Mesodermal cell (in vitro differentiated cells): ENCODE measurements at regions not wholly inside any gene's neighbourhood (a gene's known extent, or its start where the extent isn't known, plus 50 kb on each side); places are given as distances from the start of the nearest gene placed in this dataset.

Experiments
- H3K27ac ChIP-seq: 2 replicates; pipeline ENCODE4 v1.7.0; 2013; ENCODE audit warnings: mild to moderate bottlenecking, low read depth, low read length, moderate library complexity; ENCODE audit not compliant: severe bottlenecking
- H3K36me3 ChIP-seq: 2 replicates; pipeline ENCODE4 v1.7.1; 2013; ENCODE audit warnings: mild to moderate bottlenecking, low read length, moderate library complexity; ENCODE audit not compliant: control insufficient read depth, insufficient read depth
- H3K4me1 ChIP-seq: one replicate; pipeline ENCODE4 v1.7.1; 2013; ENCODE audit warnings: mild to moderate bottlenecking, low read length; ENCODE audit not compliant: insufficient read depth, control insufficient read depth, poor library complexity, severe bottlenecking
- H3K4me3 ChIP-seq: 2 replicates; pipeline ENCODE4 v1.7.0; 2013; ENCODE audit warnings: low read length, control low read depth, mild to moderate bottlenecking; ENCODE audit not compliant: insufficient read depth, poor library complexity, severe bottlenecking; ENCODE audit errors: extremely low read depth
- H3K9me3 ChIP-seq: 2 replicates; pipeline ENCODE4 v1.7.1; 2013; ENCODE audit warnings: mild to moderate bottlenecking, low read length, moderate library complexity; ENCODE audit not compliant: control insufficient read depth
- WGBS, 2 experiments: methylation state at CpG; one replicate each; pipeline ENCODE4 v1.1.5; 2013; ENCODE audit warnings: missing lambda C conversion rate in 2 of 2; ENCODE audit not compliant: insufficient coverage in 2 of 2; 5-methylcytosine and 5-hydroxymethylcytosine counted together

DNA sequence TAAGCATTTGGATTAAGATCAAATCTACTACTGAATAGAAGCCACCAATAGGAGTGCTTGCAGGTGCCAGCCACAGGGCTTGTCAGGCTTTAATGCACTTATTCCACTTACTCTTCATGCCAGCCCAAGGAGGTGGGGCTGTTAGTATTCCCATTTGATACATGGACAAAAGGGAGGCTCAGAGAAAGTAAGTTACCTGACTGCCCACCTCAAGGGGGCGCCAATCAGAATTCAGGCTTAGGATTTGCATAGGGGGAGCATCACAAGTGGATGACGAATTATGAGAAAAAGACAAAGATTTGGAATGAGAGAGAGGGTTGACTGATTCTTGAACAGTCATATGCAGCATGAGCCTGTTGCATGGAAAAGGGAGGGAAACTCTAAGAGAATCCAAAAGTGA is 188.4 kb upstream of the TSHZ2 start:
- H3K36me3 ChIP-seq = no peaks in the 10 kb centered on the region
- no peak overlapping the region for H3K27ac ChIP-seq
- WGBS, 2 experiments = 48 to 53% methylated on average over 2 of the region's 2 CpGs
- H3K4me1 ChIP-seq = no peaks in the 10 kb centered on the region
- H3K4me3 ChIP-seq = no peak overlapping the region
- H3K9me3 ChIP-seq = no peaks in the 10 kb centered on the region

DNA sequence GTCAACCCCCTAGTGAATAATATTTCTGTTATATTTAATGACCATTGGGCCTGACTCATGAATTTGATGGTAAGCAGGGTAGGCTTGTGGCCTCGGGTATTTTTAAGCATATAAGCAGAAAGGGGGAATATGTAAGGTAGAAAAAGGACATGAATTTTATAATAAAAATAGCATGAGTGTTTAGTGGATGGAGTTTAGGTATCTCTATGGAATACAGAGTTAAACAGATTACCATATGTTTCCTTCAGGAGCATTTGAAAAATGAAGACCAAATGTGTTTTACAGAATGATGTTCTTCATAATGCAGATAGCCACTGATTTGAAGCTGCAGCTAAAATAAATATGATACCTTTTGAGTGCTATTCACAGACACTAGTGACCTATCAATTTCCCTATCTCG is 191.7 kb upstream of the TSHZ2 start:
- no peak overlapping the region for H3K4me3 ChIP-seq
- no peaks in the 10 kb centered on the region for H3K36me3 ChIP-seq
- WGBS, 2 experiments = 85 to 100% methylated on average over 1 of the region's 2 CpGs
- H3K4me1 ChIP-seq = no peaks in the 10 kb centered on the region
- H3K27ac ChIP-seq = no peak overlapping the region
- H3K9me3 ChIP-seq = no peaks in the 10 kb centered on the region

DNA sequence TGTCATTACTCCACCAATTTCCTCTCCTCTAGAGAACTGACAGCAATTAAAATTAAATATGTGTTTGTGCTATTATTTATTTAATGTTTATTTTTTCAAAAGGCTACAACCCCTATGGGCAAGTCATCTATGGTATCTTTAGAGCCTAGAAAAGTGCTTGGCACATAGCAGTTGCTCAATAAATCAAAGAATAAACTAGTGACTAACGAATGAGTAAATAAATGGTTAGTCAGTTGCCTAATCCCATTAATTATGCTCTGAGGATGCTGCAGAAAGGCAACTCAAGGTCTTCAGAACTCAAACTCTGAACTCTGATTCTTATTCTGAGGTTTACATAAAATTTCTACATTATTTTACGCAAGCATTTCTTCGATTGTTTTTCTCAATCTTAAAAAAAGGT is 193.0 kb upstream of the TSHZ2 start:
- Histone ChIP-seq H3K4me1 (no peaks in the 10 kb centered on the region), H3K27ac (no peak overlapping the region), H3K4me3 (no peak overlapping the region), H3K36me3 (no peaks in the 10 kb centered on the region), H3K9me3 (no peaks in the 10 kb centered on the region)
- WGBS, 2 experiments = no CpG with 5 or more reads among the region's 3 CpGs

DNA sequence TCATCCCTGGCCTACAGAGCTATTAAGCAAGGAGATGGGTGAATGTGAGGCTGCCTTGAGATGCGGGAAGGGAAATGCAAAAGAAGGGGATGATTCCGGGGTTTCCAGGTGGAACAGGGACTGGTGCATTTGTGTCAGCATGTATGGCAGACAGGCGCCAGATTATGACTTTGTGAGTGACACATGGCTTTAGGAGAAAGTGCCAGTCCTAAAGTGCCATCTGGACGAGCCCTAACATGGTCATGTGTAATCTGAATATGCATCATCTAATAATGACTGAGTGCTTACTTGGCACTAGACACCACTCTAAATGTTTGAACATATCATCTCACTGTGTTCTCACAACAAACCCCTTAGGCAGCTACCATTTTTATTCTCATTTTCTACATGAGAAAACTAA is 195.0 kb upstream of the TSHZ2 start:
- H3K4me1 ChIP-seq = no peaks in the 10 kb centered on the region
- no peak overlapping the region for H3K4me3 ChIP-seq
- no peak overlapping the region for H3K27ac ChIP-seq
- H3K36me3 ChIP-seq = no peaks in the 10 kb centered on the region
- no peaks in the 10 kb centered on the region for H3K9me3 ChIP-seq
- WGBS, 2 experiments = 92 to 93% methylated on average over 2 to 3 of the region's 4 CpGs

DNA sequence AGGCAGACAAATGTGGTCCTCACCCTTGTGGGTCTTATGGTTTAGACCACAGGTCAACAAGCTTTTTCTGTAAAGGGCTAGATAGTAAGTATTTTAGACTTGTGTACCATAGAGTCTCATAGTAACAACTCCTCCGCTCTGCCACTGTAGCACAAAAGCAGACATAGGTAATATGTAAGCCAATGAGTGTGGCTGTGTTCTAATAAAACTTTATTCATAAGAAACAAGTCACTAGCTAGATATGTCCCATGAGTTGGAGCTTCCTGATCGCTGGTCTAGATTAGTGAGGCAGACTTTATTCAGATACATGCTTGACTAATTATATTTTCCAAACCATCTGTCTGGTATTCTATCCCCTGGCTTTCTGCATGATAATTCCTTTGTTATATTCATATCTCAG is 196.4 kb upstream of the TSHZ2 start:
- H3K4me1 ChIP-seq = no peaks in the 10 kb centered on the region
- H3K36me3 ChIP-seq = no peaks in the 10 kb centered on the region
- WGBS, 2 experiments = no CpG with 5 or more reads among the region's 2 CpGs
- no peaks in the 10 kb centered on the region for H3K9me3 ChIP-seq
- no peak overlapping the region for H3K27ac ChIP-seq
- H3K4me3 ChIP-seq = no peak overlapping the region

DNA sequence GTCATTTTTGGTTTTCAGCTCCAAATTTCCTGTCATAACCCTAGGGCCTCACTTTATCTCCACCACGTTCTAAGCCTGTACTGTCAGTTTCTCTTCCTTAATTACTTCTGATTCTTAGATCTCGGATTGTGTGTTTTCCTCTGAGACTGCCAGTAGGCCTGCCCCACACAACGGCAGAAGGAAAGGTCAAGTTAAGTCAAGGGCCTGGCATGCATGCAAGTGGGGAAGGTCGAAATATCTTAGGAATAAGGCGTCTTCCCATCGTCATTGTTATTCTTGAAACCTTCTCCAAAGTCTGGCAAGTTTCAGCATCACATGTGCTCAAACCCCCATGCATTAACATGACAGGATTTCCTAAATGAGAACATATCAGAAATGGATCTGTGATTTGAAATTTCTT is 203.5 kb upstream of the TSHZ2 start:
- 87 to 89% methylated on average over 3 to 6 of the region's 6 CpGs for WGBS, 2 experiments
- Histone ChIP-seq H3K27ac (no peak overlapping the region), H3K4me1 (no peaks in the 10 kb centered on the region), H3K36me3 (no peaks in the 10 kb centered on the region), H3K9me3 (no peaks in the 10 kb centered on the region), H3K4me3 (no peak overlapping the region)

DNA sequence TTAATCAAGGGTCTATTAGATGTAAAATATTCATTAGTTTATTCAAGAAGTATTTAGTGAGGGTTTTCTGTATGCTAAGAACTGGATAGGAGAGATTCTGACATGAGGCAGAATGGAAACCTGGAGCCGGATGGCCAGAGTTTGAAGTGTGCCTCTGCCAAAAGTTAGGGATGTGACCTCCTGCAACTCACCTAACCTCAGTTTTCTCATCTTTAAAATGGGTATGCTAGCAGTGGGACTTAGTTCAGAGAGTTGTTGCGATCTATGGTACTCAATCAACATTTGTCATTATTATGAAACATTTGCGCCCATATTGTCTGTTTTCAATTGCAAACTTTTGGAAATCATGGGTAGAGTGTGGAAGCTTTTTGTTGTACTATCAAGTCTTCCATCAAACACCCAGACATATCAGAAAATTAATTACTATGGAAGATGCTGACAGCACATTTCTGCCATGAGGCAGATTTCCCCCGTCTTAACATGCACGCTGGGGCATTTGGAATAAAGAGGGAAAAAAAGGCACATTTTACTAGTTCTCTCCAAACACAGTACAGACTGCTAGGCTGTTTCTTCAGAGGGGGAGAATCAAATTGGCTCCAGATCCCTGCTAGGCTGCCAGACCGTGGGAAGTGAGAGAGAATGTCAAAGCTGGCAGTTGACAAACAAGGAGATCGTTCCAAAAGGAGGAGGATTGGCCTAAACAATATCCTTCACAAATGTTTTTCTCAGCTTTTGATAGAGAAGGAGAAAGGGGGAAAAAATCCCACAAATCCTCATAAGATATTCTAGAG is 205.3 kb upstream of the TSHZ2 start:
- WGBS, 2 experiments = 80 to 88% methylated on average over 1 to 3 of the region's 7 CpGs
- H3K4me3 ChIP-seq = no peak overlapping the region
- H3K36me3 ChIP-seq = no peaks in the 10 kb centered on the region
- H3K4me1 ChIP-seq = no peaks in the 10 kb centered on the region
- no peaks in the 10 kb centered on the region for H3K9me3 ChIP-seq
- H3K27ac ChIP-seq = no peak overlapping the region

DNA sequence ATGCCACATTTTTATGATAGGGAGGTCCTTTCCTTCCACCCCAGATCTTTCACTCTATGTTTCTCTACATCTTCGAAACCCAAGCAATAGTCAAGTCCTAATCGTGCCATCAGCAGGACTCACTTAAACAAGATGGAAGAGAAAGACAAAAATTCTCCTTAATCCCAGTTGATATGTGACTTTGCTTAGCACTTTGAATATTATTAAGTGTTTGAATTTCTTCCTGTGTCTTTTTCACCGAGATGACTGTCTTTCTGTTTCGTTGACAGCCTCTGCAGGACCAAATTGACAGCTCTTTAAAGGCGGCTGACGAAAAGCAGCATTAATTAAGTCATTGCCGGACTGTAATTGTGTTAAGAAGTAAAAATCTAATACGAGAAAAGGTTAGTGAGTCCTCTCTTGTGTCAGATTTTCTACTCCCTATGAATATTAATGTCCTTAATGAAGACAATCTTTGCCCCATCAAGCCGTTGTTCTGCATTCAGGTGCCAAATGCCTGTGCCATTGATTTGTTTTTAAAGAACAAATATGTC is 208.8 kb upstream of the TSHZ2 start:
- no peaks in the 10 kb centered on the region for H3K9me3 ChIP-seq
- 77 to 93% methylated on average over 4 of the region's 9 CpGs for WGBS, 2 experiments
- H3K4me3 ChIP-seq = no peak overlapping the region
- no peaks in the 10 kb centered on the region for H3K4me1 ChIP-seq
- H3K36me3 ChIP-seq = no peaks in the 10 kb centered on the region
- H3K27ac ChIP-seq = no peak overlapping the region

DNA sequence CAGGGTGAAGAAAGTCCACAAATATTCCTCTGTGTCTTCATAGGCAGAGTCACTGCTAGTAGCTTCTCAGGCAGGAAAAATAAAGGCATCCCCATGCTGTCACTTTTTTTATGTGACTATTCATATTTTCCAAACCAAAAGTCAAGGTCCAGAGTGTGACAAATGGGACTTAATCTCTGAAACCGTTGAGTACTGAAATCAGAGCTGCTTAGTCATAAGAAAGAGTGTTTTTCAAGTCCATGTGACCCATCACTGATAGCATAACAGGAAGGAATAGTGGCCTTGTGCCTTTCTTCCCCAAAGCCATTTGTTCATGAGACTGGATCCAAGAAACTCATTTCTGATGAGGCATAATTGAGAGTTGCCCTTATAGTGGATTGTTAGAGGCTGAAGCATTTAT is 210.3 kb upstream of the TSHZ2 start:
- Histone ChIP-seq H3K36me3 (no peaks in the 10 kb centered on the region), H3K4me1 (no peaks in the 10 kb centered on the region), H3K4me3 (no peak overlapping the region), H3K9me3 (no peaks in the 10 kb centered on the region), H3K27ac (no peak overlapping the region)
- 73 to 86% methylated on average over 1 of the region's 1 CpG for WGBS, 2 experiments

DNA sequence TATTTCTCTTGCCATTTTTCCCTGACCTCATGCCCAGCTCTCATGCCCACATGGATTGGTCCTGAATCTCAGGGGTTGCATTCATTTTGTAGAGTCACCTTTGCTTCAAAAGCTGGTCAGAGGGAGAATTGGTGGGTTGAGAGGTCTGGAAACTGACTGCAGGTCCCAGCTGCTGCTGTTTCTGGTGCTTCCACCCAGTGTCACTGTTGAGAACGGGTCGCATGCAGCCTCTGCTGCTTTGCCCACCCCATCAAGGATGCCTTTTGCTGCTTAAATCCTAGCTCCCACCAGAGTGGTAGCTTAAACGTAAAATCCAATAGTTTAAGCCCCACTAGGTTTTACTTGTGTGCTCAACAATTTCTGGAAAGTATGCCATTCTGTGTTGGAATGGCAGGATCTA is 211.4 kb upstream of the TSHZ2 start:
- Histone ChIP-seq H3K27ac (no peak overlapping the region), H3K9me3 (no peaks in the 10 kb centered on the region), H3K36me3 (no peaks in the 10 kb centered on the region), H3K4me1 (no peaks in the 10 kb centered on the region), H3K4me3 (no peak overlapping the region)
- 79 to 80% methylated on average over 2 to 3 of the region's 3 CpGs for WGBS, 2 experiments

DNA sequence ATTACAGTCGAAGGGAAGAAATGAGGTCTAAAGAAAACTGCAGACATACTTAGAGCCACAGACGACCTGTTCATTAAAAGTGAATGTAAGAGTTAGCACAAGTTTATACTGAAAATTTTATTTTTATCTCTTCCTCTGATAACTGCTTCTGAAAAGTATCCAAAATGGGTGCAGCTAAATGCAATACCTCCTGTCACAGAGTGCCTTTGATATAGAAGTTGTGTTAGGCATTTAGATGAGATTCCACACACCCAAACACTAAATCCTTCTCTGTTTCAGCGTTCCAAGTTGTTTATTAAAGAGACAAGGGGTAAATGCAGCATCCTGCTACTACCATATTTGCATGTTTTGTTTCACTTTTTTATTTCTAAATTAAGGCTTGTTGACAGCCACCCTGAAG is 214.7 kb upstream of the TSHZ2 start:
- H3K27ac ChIP-seq = no peak overlapping the region
- H3K4me3 ChIP-seq = no peak overlapping the region
- no peaks in the 10 kb centered on the region for H3K9me3 ChIP-seq
- 80% methylated on average over 1 of the region's 3 CpGs; no CpG with 5 or more reads in 1 of the 2 experiments for WGBS, 2 experiments
- H3K4me1 ChIP-seq = no peaks in the 10 kb centered on the region
- no peaks in the 10 kb centered on the region for H3K36me3 ChIP-seq
